Thyroid gland (tissue), 4 donors: ENCODE measurements at regions not wholly inside any gene's neighbourhood (a gene's known extent, or its start where the extent isn't known, plus 50 kb on each side); places are given as distances from the start of the nearest gene placed in this dataset.

Source experiments
- POLR2A ChIP-seq, 2 donors: fragments of 450-650 bp; IDR thresholded peaks; one replicate each; pipeline ENCODE4 v1.6.1; 2017; ENCODE audit warnings: antibody characterized with exemption in 2 of 2, mild to moderate bottlenecking in 2 of 2, moderate library complexity in 1 of 2
- TF ChIP-seq, protein P1 (sequence below), 6 experiments: fragments of 200-600 bp in 3 of 6; fragments of 450-650 bp in 3 of 6; sonication (generic) in 3 of 6; IDR thresholded peaks; one replicate each; pipeline ENCODE4 v1.5.1; 2016 to 2019; ENCODE audit warnings: antibody characterized with exemption in 6 of 6, mild to moderate bottlenecking in 2 of 6, inconsistent platforms in 1 of 6, moderate library complexity in 1 of 6

DNA sequence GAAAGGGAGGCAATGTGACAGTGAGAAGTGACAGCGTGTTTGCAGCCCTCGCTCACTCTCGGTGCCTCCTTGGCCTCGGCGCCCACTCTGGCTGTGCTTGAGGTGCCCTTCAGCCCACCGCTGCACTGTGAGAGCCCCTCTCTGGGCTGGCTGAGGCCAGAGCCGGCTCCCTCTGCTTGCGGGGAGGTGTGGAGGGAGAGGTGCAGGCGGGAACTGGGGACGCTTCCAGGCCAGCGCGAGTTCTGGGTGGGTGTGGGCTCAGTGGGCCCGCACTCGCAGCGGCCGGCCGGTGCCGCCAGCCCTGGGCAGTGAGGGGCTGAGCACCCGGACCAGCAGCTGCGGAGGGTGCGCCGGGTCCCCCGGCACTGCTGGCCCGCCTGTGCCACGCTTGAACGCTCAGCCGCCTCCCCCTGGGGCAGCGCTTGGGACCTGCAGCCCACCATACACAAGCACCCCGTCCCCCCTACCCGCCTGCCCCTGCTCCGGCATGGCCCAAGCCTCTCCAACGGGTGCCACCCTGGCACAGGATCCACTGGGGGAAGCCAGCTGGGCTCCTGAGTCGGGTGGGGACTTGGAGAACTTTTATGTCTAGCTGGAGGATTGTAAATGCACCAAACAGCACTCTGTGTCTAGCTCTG, 1142.8 kb upstream of the INTU start:
- TF ChIP-seq, protein P1, sequence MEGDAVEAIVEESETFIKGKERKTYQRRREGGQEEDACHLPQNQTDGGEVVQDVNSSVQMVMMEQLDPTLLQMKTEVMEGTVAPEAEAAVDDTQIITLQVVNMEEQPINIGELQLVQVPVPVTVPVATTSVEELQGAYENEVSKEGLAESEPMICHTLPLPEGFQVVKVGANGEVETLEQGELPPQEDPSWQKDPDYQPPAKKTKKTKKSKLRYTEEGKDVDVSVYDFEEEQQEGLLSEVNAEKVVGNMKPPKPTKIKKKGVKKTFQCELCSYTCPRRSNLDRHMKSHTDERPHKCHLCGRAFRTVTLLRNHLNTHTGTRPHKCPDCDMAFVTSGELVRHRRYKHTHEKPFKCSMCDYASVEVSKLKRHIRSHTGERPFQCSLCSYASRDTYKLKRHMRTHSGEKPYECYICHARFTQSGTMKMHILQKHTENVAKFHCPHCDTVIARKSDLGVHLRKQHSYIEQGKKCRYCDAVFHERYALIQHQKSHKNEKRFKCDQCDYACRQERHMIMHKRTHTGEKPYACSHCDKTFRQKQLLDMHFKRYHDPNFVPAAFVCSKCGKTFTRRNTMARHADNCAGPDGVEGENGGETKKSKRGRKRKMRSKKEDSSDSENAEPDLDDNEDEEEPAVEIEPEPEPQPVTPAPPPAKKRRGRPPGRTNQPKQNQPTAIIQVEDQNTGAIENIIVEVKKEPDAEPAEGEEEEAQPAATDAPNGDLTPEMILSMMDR (IDR thresholded peaks at IDR 0.05) = no peak
- TF ChIP-seq POLR2A (IDR thresholded peaks at IDR 0.05) = no peak
